GM12878 (cell line): ENCODE measurements at regions not wholly inside any gene's neighbourhood (a gene's known extent, or its start where the extent isn't known, plus 50 kb on each side); places are given as distances from the start of the nearest gene placed in this dataset.

ENCODE experiments used
- CHD4 ChIP-seq: fragments of 200-600 bp; sonication (generic); IDR thresholded peaks from 2 replicates; pipeline ENCODE4 v1.6.1; 2016; ENCODE audit warnings: mild to moderate bottlenecking
- CUX1 ChIP-seq: IDR thresholded peaks from 2 replicates; pipeline ENCODE4 v1.6.1; 2012; ENCODE audit warnings: improper control_type of control experiment, low read depth, low read length; ENCODE audit not compliant: insufficient replicate concordance
- EP300 ChIP-seq, 2 experiments: fragments of 150-350 bp in 1 of 2; IDR thresholded peaks; 2 replicates each; pipeline ENCODE4 v1.6.1; 2011 to 2012; ENCODE audit warnings: low read depth in 2 of 2, low read length in 2 of 2, borderline replicate concordance in 1 of 2, improper control_type of control experiment in 1 of 2, inconsistent platforms in 1 of 2; ENCODE audit not compliant: control insufficient read depth in 1 of 2
- FOXM1 ChIP-seq: IDR thresholded peaks from 2 replicates; pipeline ENCODE4 v1.6.1; 2012; ENCODE audit warnings: low read depth, mild to moderate bottlenecking, inconsistent platforms, low read length, moderate library complexity
- HDAC2 ChIP-seq: fragments of 200-600 bp; sonication (generic); IDR thresholded peaks from 2 replicates; pipeline ENCODE4 v1.6.1; 2017
- IKZF2 ChIP-seq, 2 experiments: fragments of 450-650 bp; IDR thresholded peaks; 2 replicates each; pipeline ENCODE4 v1.6.1; 2017; ENCODE audit warnings: mild to moderate bottlenecking in 2 of 2, moderate library complexity in 2 of 2
- MEF2A ChIP-seq: IDR thresholded peaks from 2 replicates; pipeline ENCODE4 v1.6.1; 2011; ENCODE audit warnings: low read depth, mild to moderate bottlenecking, low read length, moderate library complexity; ENCODE audit not compliant: insufficient read depth
- MXI1 ChIP-seq: fragments of 150-350 bp; IDR thresholded peaks from 2 replicates; pipeline ENCODE4 v1.6.1; 2011; ENCODE audit warnings: low read depth, mild to moderate bottlenecking, inconsistent platforms, low read length, improper control_type of control experiment
- MYC ChIP-seq: IDR thresholded peaks from 2 replicates; pipeline ENCODE4 v1.6.1; 2011; ENCODE audit warnings: mild to moderate bottlenecking, low read length, moderate library complexity, inconsistent platforms; ENCODE audit not compliant: insufficient read depth, insufficient replicate concordance, insufficient read length, severe bottlenecking
- POLR2AphosphoS2 ChIP-seq: IDR thresholded peaks from 2 replicates; pipeline ENCODE4 v1.6.1; 2011; ENCODE audit warnings: low read depth, mild to moderate bottlenecking, low read length, improper control_type of control experiment, moderate library complexity
- RAD51 ChIP-seq: fragments of 450-650 bp; IDR thresholded peaks from 2 replicates; pipeline ENCODE4 v1.6.1; 2016; ENCODE audit warnings: moderate library complexity, mild to moderate bottlenecking, inconsistent platforms
- RB1 ChIP-seq: fragments of 450-650 bp; formaldehyde crosslinking; IDR thresholded peaks from 2 replicates; pipeline ENCODE4 v1.6.1; 2017; ENCODE audit warnings: mild to moderate bottlenecking, borderline replicate concordance
- RCOR1 ChIP-seq: conservative IDR thresholded peaks from 2 replicates; pipeline ENCODE4 v1.6.1; 2012; ENCODE audit warnings: low read depth, low read length, improper control_type of control experiment
- SMAD1 ChIP-seq: fragments of 450-650 bp; IDR thresholded peaks from 2 replicates; pipeline ENCODE4 v1.6.1; 2018; ENCODE audit warnings: mild to moderate bottlenecking, low read depth; ENCODE audit not compliant: partially characterized antibody
- SMAD5 ChIP-seq: IDR thresholded peaks from 2 replicates; pipeline ENCODE4 v1.6.1; 2016; ENCODE audit warnings: antibody characterized with exemption, low read depth
- SPI1 ChIP-seq: IDR thresholded peaks from 2 replicates; pipeline ENCODE4 v1.6.1; 2011; ENCODE audit warnings: low read depth, mild to moderate bottlenecking, low read length, moderate library complexity, borderline replicate concordance; ENCODE audit not compliant: insufficient read depth
- TCF3 ChIP-seq: IDR thresholded peaks from 2 replicates; pipeline ENCODE4 v1.6.1; 2012; ENCODE audit warnings: low read depth, mild to moderate bottlenecking, low read length, borderline replicate concordance; ENCODE audit not compliant: insufficient read depth
- TCF7 ChIP-seq: IDR thresholded peaks from 2 replicates; pipeline ENCODE4 v1.6.1; 2014; ENCODE audit warnings: antibody characterized with exemption, borderline replicate concordance
- YY1 ChIP-seq: IDR thresholded peaks from 2 replicates; pipeline ENCODE4 v1.6.1; 2011; ENCODE audit warnings: low read depth, mild to moderate bottlenecking, low read length
- ZBED1 ChIP-seq: IDR thresholded peaks from 2 replicates; pipeline ENCODE4 v1.6.1; 2016; ENCODE audit warnings: borderline replicate concordance
- ZBTB4 ChIP-seq: fragments of 450-650 bp; formaldehyde crosslinking; IDR thresholded peaks from 2 replicates; pipeline ENCODE4 v1.4.0; 2022; ENCODE audit warnings: mild to moderate bottlenecking, moderate library complexity

GRCh38 chr2:230614913-230615332, 97.7 kb upstream of the CAB39 start (continued):
- no peak for TF ChIP-seq RAD51
- TF ChIP-seq RB1, result no peak
- TF ChIP-seq YY1, result no peak; the same call in 1 of the 2 replicates
- peak; percentile 24; the same call in 1 of the 2 replicates for TF ChIP-seq TCF7
- TF ChIP-seq FOXM1, result 0 out of 2 replicates have a peak, but pooled peaks have one; percentile 53
- no peak for TF ChIP-seq POLR2AphosphoS2
- TF ChIP-seq MXI1, result 0 out of 2 replicates have a peak, but pooled peaks have one; percentile 25
- TF ChIP-seq SMAD5, result no peak
- no peak for TF ChIP-seq HDAC2
- no peak for TF ChIP-seq RCOR1
- no peak; the same call in 1 of the 2 replicates for TF ChIP-seq MEF2A
- no peak for TF ChIP-seq CUX1
- TF ChIP-seq ZBTB4, result no peak
- TF ChIP-seq ZBED1, result no peak
- no peak for TF ChIP-seq CHD4
- no peak for TF ChIP-seq TCF3
- peak in 1 of 2 experiments; percentile 7; a peak in 1 of 4 replicates for TF ChIP-seq IKZF2 (IDR thresholded peaks at IDR 0.05)
- TF ChIP-seq SPI1, result no peak
- TF ChIP-seq EP300 (IDR thresholded peaks at IDR 0.05; ENCODE audit: borderline replicate concordance in 1 of 2, control insufficient read depth in 1 of 2, low read depth in 2 of 2, low read length in 2 of 2), result no peak
- TF ChIP-seq SMAD1, result peak; percentile 35
- no peak for TF ChIP-seq MYC
